OCI-LY3 (cell line): ENCODE measurements at regions not wholly inside any gene's neighbourhood (a gene's known extent, or its start where the extent isn't known, plus 50 kb on each side); places are given as distances from the start of the nearest gene placed in this dataset.

Experiments
- H2AFZ ChIP-seq: fragments of 200-600, 300-600 bp; shearing (Covaris generic); 2 replicates; pipeline ENCODE4 v1.6.0; 2014; ENCODE audit warnings: antibody characterized with exemption, low read depth, low read length
- H3K27ac ChIP-seq: fragments of 200-600, 300-600 bp; sonication (generic); 2 replicates; pipeline ENCODE4 v1.5.1; 2014; ENCODE audit warnings: mild to moderate bottlenecking, low read length, moderate library complexity, mixed read lengths
- H3K27me3 ChIP-seq: fragments of 200-600, 300-600 bp; sonication (generic); 2 replicates; pipeline ENCODE4 v1.6.1; 2014; ENCODE audit warnings: low read depth, low read length, mixed read lengths
- H3K36me3 ChIP-seq: fragments of 200-600, 300-600 bp; sonication (generic); replicated peaks from 2 replicates; pipeline ENCODE3; 2014; ENCODE audit warnings: low read depth, low read length, mixed read lengths
- H3K4me1 ChIP-seq: fragments of 300-600, 200-600 bp; sonication (generic); 2 replicates; pipeline ENCODE4 v1.6.1; 2014; ENCODE audit warnings: low read length, mixed read lengths
- H3K4me2 ChIP-seq: fragments of 200-600, 300-600 bp; sonication (generic); 2 replicates; pipeline ENCODE4 v1.6.1; 2014; ENCODE audit warnings: low read length, mixed read lengths
- H3K4me3 ChIP-seq: fragments of 300-600, 200-600 bp; sonication (generic); 2 replicates; pipeline ENCODE4 v1.5.1; 2014; ENCODE audit warnings: antibody characterized with exemption, mild to moderate bottlenecking, low read length, moderate library complexity
- H3K79me2 ChIP-seq: fragments of 300-600, 200-600 bp; shearing (Covaris generic); 2 replicates; pipeline ENCODE4 v1.6.1; 2014; ENCODE audit warnings: mild to moderate bottlenecking, low read length, mixed read lengths
- H3K9ac ChIP-seq: fragments of 300-600, 200-600 bp; shearing (Covaris generic); 2 replicates; pipeline ENCODE4 v1.6.0; 2014; ENCODE audit warnings: mild to moderate bottlenecking, low read length, moderate library complexity
- H3K9me3 ChIP-seq: fragments of 200-600, 300-600 bp; shearing (Covaris generic); 2 replicates; pipeline ENCODE4 v1.6.1; 2014; ENCODE audit warnings: low read length, mixed read lengths; ENCODE audit not compliant: insufficient read depth
- H4K20me1 ChIP-seq: fragments of 200-600, 300-600 bp; sonication (generic); 2 replicates; pipeline ENCODE4 v1.6.1; 2016; ENCODE audit warnings: low read length, mixed read lengths; ENCODE audit not compliant: insufficient read depth
- EZH2phosphoT487 ChIP-seq: fragments of 200-600 bp; shearing (Covaris generic); IDR thresholded peaks from 2 replicates; pipeline ENCODE4 v1.6.1; 2018; ENCODE audit warnings: antibody characterized with exemption, mixed run types, low read depth
- TF ChIP-seq, protein P1 (sequence below): fragments of 200-600, 300-600 bp; sonication (generic); IDR thresholded peaks from 2 replicates; pipeline ENCODE4 v1.5.1; 2014; ENCODE audit warnings: antibody characterized with exemption, low read length, low read depth

DNA sequence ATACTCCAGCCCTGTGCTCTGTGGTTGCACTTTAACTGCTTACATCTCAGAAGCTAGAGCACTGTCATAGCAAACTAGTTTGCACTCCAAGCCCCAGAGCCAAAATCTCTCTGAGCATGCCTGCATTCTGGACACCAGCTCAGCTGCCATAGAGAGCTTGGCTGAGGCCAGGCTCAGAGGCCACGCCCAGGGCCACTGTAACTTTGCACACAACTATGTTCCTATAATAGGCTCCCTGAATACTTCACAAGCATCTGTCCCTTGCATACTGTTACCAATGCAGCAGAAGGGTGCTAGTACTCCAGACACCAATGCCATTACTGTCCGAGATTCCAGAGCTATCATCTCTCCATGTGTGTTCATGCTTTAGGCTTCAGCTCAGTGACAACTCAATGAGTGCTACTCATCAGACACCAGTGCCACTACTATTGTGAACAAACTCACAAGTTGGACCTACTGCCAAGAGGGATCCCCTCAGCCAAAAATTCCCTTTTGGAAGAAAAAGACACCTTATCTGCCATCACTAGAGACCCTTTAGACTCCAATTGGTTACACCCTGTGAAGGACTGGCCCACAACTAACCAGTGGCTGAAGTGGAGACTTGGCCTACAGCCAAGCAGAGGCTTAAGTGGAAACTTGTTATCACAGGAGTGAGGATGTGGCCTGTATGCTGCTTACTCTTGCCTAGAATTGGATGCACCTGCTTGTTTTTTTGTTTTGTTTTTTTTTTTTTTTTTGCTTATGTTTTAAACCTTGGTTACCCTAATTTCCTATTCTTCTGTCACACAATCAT, 211.6 kb upstream of the MAGI2 start:
- Histone ChIP-seq H3K9me3 (no peaks in the 10 kb centered on the region), H3K79me2 (no peaks in the 10 kb centered on the region), H3K27me3 (no peaks in the 10 kb centered on the region), H4K20me1 (no peaks in the 10 kb centered on the region), H3K4me3 (no peak overlapping the region), H3K36me3 (no peaks in the 10 kb centered on the region), H3K4me2 (no peak overlapping the region), H3K27ac (no peak overlapping the region), H3K4me1 (no peaks in the 10 kb centered on the region), H2AFZ (no peak overlapping the region), H3K9ac (no peak overlapping the region)
- no peak for TF ChIP-seq EZH2phosphoT487
- TF ChIP-seq, protein P1, sequence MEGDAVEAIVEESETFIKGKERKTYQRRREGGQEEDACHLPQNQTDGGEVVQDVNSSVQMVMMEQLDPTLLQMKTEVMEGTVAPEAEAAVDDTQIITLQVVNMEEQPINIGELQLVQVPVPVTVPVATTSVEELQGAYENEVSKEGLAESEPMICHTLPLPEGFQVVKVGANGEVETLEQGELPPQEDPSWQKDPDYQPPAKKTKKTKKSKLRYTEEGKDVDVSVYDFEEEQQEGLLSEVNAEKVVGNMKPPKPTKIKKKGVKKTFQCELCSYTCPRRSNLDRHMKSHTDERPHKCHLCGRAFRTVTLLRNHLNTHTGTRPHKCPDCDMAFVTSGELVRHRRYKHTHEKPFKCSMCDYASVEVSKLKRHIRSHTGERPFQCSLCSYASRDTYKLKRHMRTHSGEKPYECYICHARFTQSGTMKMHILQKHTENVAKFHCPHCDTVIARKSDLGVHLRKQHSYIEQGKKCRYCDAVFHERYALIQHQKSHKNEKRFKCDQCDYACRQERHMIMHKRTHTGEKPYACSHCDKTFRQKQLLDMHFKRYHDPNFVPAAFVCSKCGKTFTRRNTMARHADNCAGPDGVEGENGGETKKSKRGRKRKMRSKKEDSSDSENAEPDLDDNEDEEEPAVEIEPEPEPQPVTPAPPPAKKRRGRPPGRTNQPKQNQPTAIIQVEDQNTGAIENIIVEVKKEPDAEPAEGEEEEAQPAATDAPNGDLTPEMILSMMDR: no peak

DNA sequence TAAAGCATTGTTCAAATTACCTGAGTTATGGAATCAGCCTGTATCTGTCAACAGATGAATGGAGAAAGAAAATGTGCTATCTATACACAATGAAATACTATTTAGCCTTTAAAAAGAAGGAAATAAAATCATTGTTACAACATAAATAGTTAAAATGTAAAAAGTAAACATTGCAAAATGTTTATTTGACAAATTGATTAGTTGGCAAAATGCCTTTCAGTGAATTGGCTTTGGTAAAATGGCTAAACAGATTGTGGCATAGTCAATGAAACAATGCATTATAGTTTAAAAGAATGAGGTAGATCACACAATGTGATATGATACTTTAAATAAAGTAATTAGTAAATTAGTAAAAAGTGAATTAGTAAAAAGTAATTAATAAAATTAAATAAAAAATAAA, 204.8 kb upstream of the MAGI2 start:
- no peak overlapping the region for H3K27ac ChIP-seq
- no peaks in the 10 kb centered on the region for H3K9me3 ChIP-seq
- H3K4me3 ChIP-seq: no peak overlapping the region
- no peak overlapping the region for H2AFZ ChIP-seq
- no peak overlapping the region for H3K4me2 ChIP-seq
- no peaks in the 10 kb centered on the region for H3K36me3 ChIP-seq
- H3K27me3 ChIP-seq: no peaks in the 10 kb centered on the region
- no peak overlapping the region for H3K9ac ChIP-seq
- TF ChIP-seq, protein P1: no peak
- no peak for TF ChIP-seq EZH2phosphoT487
- H4K20me1 ChIP-seq: no peaks in the 10 kb centered on the region
- no peaks in the 10 kb centered on the region for H3K79me2 ChIP-seq
- no peaks in the 10 kb centered on the region for H3K4me1 ChIP-seq

DNA sequence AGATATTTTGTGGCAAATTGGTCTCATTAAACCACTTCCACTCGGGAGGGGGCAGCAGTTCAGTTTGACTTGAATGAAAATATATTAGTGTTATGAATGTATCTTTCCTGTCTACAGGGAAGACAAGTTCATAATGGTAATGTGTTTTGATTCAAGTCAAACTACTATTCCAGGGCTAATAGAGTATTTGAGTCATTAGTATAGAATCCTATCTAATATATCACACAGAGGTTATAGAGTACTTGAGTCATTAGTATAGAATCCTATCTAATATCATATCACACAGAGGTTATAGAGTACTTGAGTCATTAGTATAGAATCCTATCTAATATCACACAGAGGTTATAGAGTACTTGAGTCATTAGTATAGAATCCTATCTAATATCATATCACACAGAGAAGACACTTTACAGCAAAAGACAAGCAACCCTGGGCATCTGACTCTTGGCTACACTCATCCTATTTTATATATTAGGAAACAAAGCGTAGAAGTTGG, 199.7 kb upstream of the MAGI2 start:
- Histone ChIP-seq H2AFZ (no peak overlapping the region), H3K9ac (no peak overlapping the region), H3K27me3 (no peaks in the 10 kb centered on the region), H3K36me3 (no peaks in the 10 kb centered on the region), H3K4me3 (no peak overlapping the region), H3K79me2 (no peaks in the 10 kb centered on the region), H3K4me1 (no peaks in the 10 kb centered on the region), H4K20me1 (no peaks in the 10 kb centered on the region), H3K9me3 (no peaks in the 10 kb centered on the region), H3K4me2 (no peak overlapping the region), H3K27ac (no peak overlapping the region)
- TF ChIP-seq EZH2phosphoT487: no peak
- TF ChIP-seq, protein P1: no peak

DNA sequence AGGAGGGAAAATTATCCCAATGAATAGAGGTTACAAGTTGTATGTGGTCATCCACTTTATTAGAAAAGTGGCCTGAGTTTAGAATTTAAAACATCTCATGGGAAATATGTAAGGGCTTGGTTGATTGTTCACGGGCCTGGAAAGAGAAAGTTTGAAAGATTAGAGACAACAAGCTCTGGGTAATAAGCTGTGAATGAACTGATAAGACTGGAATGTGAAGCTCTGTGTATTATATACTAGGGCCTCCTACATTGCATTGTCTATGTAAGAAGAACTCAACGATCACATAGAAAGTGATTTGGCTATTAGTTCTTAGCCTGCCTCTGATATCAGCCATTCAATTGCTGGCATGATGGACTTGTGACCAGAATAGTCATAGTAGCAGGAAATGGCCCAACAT, 199.2 kb upstream of the MAGI2 start:
- Histone ChIP-seq H3K9me3 (no peaks in the 10 kb centered on the region), H3K4me3 (no peak overlapping the region), H3K79me2 (no peaks in the 10 kb centered on the region), H3K9ac (no peak overlapping the region), H3K27me3 (no peaks in the 10 kb centered on the region), H4K20me1 (no peaks in the 10 kb centered on the region), H3K27ac (no peak overlapping the region), H3K4me2 (no peak overlapping the region), H3K4me1 (no peaks in the 10 kb centered on the region), H2AFZ (no peak overlapping the region), H3K36me3 (no peaks in the 10 kb centered on the region)
- TF ChIP-seq, protein P1: no peak
- TF ChIP-seq EZH2phosphoT487: no peak
